OCI-LY1 (cell line): ENCODE measurements at regions not wholly inside any gene's neighbourhood (a gene's known extent, or its start where the extent isn't known, plus 50 kb on each side); places are given as distances from the start of the nearest gene placed in this dataset.

Experiments
- H2AFZ ChIP-seq: fragments of 200-600 bp; sonication (generic), shearing (Covaris generic); 2 replicates; pipeline ENCODE4 v1.6.0; 2014; ENCODE audit warnings: antibody characterized with exemption, mild to moderate bottlenecking, low read length
- H3F3A ChIP-seq: fragments of 200-600 bp; sonication (generic), shearing (Covaris generic); 2 replicates; pipeline ENCODE4 v1.6.0; 2014; ENCODE audit warnings: mild to moderate bottlenecking, antibody characterized with exemption, low read length, moderate library complexity; ENCODE audit not compliant: insufficient read depth
- H3K27ac ChIP-seq: fragments of 200-600 bp; sonication (generic); 2 replicates; pipeline ENCODE4 v1.5.1; 2014; ENCODE audit warnings: low read length, mixed run types, mild to moderate bottlenecking, low read depth; ENCODE audit not compliant: poor library complexity, severe bottlenecking
- H3K27me3 ChIP-seq: fragments of 200-600 bp; sonication (generic); 2 replicates; pipeline ENCODE4 v1.6.0; 2014; ENCODE audit warnings: antibody characterized with exemption, mild to moderate bottlenecking, low read length, moderate library complexity; ENCODE audit not compliant: insufficient read depth
- H3K36me3 ChIP-seq: fragments of 200-600 bp; sonication (generic); 2 replicates; pipeline ENCODE4 v1.6.1; 2014; ENCODE audit warnings: mild to moderate bottlenecking, antibody characterized with exemption, low read length, moderate library complexity, mixed read lengths; ENCODE audit not compliant: insufficient read depth
- H3K4me1 ChIP-seq: fragments of 200-600 bp; sonication (generic); 2 replicates; pipeline ENCODE4 v1.5.1; 2014; ENCODE audit warnings: mild to moderate bottlenecking, low read length, moderate library complexity; ENCODE audit not compliant: insufficient read depth, severe bottlenecking
- H3K4me2 ChIP-seq: fragments of 200-600 bp; sonication (generic), shearing (Covaris generic); 2 replicates; pipeline ENCODE4 v1.6.1; 2014; ENCODE audit warnings: low read length
- H3K4me3 ChIP-seq: fragments of 200-600 bp; sonication (generic); 2 replicates; pipeline ENCODE4 v1.5.1; 2014; ENCODE audit warnings: low read length, low read depth, mild to moderate bottlenecking, mixed read lengths; ENCODE audit not compliant: poor library complexity, severe bottlenecking
- H3K79me2 ChIP-seq: fragments of 200-600 bp; shearing (Covaris generic); 2 replicates; pipeline ENCODE4 v1.6.1; 2016; ENCODE audit warnings: mixed run types, low read length, mixed read lengths; ENCODE audit not compliant: insufficient read depth
- H3K9ac ChIP-seq: fragments of 200-600 bp; sonication (generic), shearing (Covaris generic); 2 replicates; pipeline ENCODE4 v1.6.1; 2014; ENCODE audit warnings: mild to moderate bottlenecking, low read length, mixed read lengths
- H3K9me2 ChIP-seq: fragments of 200-600 bp; sonication (generic), shearing (Covaris generic); 2 replicates; pipeline ENCODE4 v1.6.1; 2014; ENCODE audit warnings: low read depth, mild to moderate bottlenecking, low read length, mixed read lengths
- H3K9me3 ChIP-seq: fragments of 200-600 bp; shearing (Covaris generic); 2 replicates; pipeline ENCODE4 v1.6.1; 2014; ENCODE audit warnings: low read length, mixed read lengths
- H4K20me1 ChIP-seq: fragments of 200-600 bp; sonication (generic), shearing (Covaris generic); 2 replicates; pipeline ENCODE4 v1.6.0; 2016; ENCODE audit warnings: mild to moderate bottlenecking, low read length; ENCODE audit not compliant: insufficient read depth
- CTCF ChIP-seq: fragments of 200-600 bp; sonication (generic), shearing (Covaris generic); IDR thresholded peaks from 2 replicates; pipeline ENCODE4 v1.5.1; 2017; ENCODE audit warnings: mild to moderate bottlenecking, antibody characterized with exemption, low read length, moderate library complexity, mixed read lengths
- EZH2 ChIP-seq: fragments of 200-600 bp; sonication (generic), shearing (Covaris generic); IDR thresholded peaks from 2 replicates; pipeline ENCODE4 v1.8.0; 2017; ENCODE audit warnings: borderline replicate concordance, mixed run types, mild to moderate bottlenecking, antibody characterized with exemption, low read length, moderate library complexity, mixed read lengths

- Histone ChIP-seq H3K79me2 (no peaks in the 10 kb centered on the region), H3K36me3 (no peaks in the 10 kb centered on the region), H3K4me2 (no peak overlapping the region), H3K9ac (no peak overlapping the region), H4K20me1 (no peaks in the 10 kb centered on the region), H3K27ac (no peak overlapping the region), H3F3A (no peaks in the 10 kb centered on the region), H2AFZ (no peak overlapping the region), H3K27me3 (no peaks in the 10 kb centered on the region), H3K9me3 (no peaks in the 10 kb centered on the region), H3K4me3 (no peak overlapping the region), H3K9me2 (no peaks in the 10 kb centered on the region), H3K4me1 (no peaks in the 10 kb centered on the region)
- TF ChIP-seq CTCF: no peak
- no peak for TF ChIP-seq EZH2
These were observed 345.4 kb upstream of the EEF2KMT start for GRCh38 chr16:5442986-5443385.

- Histone ChIP-seq H3K9me3 (no peaks in the 10 kb centered on the region), H3K4me1 (no peaks in the 10 kb centered on the region), H3K9ac (no peak overlapping the region), H3K4me3 (no peak overlapping the region), H3F3A (no peaks in the 10 kb centered on the region), H3K9me2 (no peaks in the 10 kb centered on the region), H4K20me1 (no peaks in the 10 kb centered on the region), H3K27ac (no peak overlapping the region), H3K79me2 (no peaks in the 10 kb centered on the region), H3K36me3 (no peaks in the 10 kb centered on the region), H3K27me3 (no peaks in the 10 kb centered on the region), H2AFZ (no peak overlapping the region), H3K4me2 (no peak overlapping the region)
- TF ChIP-seq EZH2 (no peak), CTCF (no peak)
These were observed 344.5 kb upstream of the EEF2KMT start for GRCh38 chr16:5442054-5442453.

GRCh38 chr16:5438591-5438990 lies 341.0 kb upstream of the EEF2KMT start:
- H3K9me3 ChIP-seq: no peaks in the 10 kb centered on the region
- H3K9ac ChIP-seq: no peak overlapping the region
- no peak overlapping the region for H3K27ac ChIP-seq
- no peaks in the 10 kb centered on the region for H3K79me2 ChIP-seq
- no peaks in the 10 kb centered on the region for H3K9me2 ChIP-seq
- no peaks in the 10 kb centered on the region for H3F3A ChIP-seq
- H3K27me3 ChIP-seq: no peaks in the 10 kb centered on the region; the same call in 1 of the 2 replicates
- H3K4me1 ChIP-seq: no peaks in the 10 kb centered on the region
- H4K20me1 ChIP-seq: no peaks in the 10 kb centered on the region
- no peak overlapping the region for H3K4me2 ChIP-seq
- no peak overlapping the region for H2AFZ ChIP-seq
- no peaks in the 10 kb centered on the region for H3K36me3 ChIP-seq
- H3K4me3 ChIP-seq: no peak overlapping the region
- TF ChIP-seq EZH2 (no peak), CTCF (no peak)
